NCI-H1694 treated with DMSO at 0.1 percent for 48 hours (cell line): ENCODE measurements at regions not wholly inside any gene's neighbourhood (a gene's known extent, or its start where the extent isn't known, plus 50 kb on each side); places are given as distances from the start of the nearest gene placed in this dataset.

Source experiments
- DNase-seq: peaks from one replicate; lab custom pipeline; 2025; lab: John Stamatoyannopoulos, UW

DNA sequence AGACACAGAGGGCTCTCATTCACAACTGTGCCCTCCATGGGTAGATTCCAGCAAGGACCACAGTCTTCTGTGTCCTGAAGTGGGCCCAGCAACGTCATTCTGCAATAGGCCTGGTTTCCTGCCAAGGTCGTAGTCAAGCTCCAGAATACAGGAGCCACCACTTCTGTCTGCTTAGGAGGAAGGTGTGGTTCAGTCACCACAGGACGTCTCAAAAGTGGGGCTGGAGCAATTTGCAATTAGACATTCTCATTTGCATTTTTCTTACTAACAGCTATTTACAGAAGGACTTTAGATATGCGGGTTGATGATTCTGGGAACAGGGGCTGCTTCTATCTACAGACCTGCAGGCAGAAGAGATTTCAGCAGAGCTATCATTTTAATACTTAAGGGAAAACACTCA is 58.7 kb upstream of the MYRIP start:
- no peak for DNase-seq

DNA sequence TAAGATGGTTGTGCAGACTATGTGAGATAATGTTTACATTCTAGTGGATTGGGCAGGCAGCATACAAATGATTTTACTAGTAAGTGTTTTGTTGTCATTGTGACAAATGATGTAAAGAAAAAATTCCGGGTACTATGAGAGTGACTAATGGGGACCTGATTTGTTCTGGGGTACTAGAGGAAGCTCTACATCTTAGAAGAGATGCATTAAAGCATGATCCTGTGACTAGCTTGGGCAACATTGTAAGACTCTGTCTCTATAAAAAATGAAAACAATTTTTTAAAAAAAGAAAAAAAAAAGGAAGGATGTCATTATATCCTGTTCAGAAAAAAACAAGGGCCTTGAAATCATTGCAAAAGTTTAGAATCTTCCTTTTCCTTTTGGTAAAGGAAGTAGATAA is 58.1 kb upstream of the MYRIP start:
- DNase-seq: no peak

DNA sequence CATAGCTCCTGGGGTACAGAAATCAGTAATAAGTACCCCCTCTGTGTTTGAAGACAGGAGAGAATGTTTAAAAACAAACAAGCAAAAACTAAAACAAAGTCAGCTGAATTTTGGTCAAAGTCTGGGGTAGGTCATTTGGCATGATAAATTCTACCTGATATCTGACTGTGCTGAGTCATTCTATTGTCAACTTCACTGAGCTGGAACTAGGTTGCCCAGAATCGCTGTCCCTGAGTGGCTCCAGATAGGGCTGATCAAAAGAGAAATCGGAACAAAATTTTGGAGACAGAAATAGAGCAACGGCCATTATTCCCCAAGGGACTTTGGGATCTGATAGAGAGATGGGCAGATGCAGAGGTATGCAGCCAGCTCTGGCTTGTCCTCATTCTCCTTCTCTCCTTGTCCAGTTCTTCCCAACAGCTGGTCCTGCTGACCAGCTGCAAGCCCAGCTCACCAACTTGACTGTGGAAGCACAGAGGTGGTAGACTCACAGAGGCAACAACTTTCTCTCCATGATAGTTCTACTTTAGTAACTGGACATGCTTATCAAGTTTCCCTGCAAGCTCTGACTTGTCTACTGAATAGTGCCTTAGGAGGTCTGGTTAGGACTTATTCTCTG is 57.3 kb upstream of the MYRIP start:
- no peak for DNase-seq

DNA sequence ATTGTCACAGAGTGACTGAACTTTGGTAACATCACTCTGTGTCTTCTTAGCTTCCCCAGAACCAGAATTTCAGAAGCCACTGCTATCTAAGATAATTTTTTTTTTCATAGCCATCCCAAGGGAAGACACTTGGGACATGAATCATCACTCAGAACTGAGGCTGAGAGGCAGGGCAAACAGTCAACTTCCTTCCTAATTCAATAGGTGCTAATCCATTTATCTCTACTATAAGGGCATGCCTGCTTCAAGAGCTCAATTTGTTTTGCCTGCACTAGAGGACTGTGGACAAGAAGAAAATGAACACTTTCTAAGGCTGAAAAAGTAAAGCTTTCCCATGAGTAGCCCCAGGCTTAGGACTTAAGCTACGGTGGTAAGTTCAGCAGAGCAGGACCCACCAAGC is 56.7 kb upstream of the MYRIP start:
- DNase-seq: no peak

DNA sequence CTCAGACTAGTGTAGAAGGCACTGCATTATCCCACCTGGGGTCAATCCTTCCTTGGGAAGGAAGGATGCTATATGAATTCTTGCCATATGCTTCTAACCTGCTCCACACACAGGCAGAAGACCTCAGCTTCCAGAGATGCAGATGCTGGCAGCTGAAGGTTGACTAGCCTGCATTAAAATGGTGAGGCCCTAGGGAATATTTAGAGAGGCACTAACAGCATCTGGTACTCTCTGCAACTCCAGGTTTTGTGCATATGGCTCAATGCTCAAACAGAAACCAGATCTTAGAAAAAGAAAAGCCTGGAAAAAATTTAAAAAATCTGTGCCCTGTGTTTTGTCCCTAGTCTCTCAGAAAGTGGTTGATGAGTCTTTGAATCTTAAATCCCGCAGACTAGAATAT is 56.0 kb upstream of the MYRIP start:
- DNase-seq: no peak

DNA sequence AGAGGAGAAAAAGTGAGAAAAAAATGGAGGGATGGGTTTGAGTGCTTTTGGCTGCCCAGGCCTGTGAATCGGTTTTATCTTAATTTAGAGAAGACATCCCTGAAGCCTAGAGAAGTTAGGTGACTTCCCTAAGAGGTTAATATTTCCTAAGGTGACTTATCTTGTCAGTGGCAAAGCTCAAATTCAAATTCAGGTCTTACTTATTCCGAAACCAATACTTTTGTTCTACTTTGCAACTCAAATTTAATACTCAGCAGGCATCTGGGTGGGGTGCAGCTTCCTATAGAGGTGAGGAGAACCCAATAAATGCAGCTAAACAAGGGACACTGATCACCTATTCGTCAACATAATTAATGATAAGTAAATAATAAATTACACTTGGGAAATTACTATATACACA is 54.9 kb upstream of the MYRIP start:
- DNase-seq: no peak

DNA sequence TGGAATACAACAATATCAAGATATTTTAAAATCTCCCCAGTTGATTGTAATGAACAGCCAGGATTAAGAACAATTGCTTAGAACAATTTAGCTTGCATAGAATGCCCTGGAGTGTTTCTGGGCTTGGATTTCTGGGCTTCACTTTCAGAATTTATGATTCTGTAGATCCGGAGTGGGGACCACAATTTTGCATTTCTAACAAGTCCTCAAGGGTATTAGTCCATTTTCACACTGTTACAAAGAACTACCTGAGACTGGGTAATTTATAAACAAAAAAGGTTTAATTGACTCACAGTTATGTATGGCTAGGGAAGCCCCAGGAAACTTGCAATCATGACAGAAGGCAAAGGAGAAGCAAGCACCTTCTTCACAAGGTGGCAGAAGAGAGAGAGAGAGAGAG is 54.3 kb upstream of the MYRIP start:
- no peak for DNase-seq

DNA sequence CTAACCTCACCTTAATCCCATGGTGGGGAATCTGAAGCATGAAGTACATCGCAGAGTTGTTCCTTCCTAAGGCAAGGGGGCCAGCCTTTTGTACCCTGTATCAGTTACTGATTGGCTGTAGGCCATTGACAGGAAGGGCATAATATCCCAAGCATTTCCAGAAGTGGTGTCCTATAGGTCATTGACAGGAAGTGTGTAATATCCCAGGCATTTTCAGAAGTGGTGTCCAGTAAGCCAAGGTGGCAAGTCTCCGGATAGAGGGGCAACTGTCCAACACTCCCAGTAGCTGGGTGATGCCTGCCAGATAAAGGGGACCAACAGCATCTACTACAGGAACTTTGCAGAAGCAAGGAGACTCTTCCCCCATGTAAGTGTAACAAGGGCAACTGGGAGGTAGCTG is 52.1 kb upstream of the MYRIP start:
- DNase-seq: no peak
